ENCODE measurements at regions not wholly inside any gene's neighbourhood (a gene's known extent, or its start where the extent isn't known, plus 50 kb on each side); places are given as distances from the start of the nearest gene placed in this dataset.

DNA sequence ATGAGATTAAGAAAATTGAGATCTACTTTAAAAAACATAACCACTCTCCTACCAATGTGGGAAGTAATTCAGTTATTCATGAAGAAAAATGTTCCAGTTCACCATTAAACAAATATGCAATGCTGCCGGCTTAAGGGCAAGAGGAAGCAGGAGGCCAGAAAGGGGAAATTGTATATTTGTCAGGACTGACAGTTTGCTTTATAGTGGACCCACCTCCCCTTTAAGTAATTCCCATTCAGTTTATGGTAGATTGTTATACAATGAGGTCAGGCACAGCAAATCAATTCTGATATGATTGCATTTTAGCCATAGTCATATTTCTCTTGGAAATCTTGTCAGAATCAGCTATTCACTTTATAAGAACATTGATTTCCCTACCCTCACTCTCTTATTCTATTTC, 547.8 kb downstream of the FRK start:
- no peak for TF ChIP-seq POU2F2 (IDR thresholded peaks at IDR 0.05; ENCODE audit: borderline replicate concordance, low read depth, low read length)
- TF ChIP-seq, protein P1, sequence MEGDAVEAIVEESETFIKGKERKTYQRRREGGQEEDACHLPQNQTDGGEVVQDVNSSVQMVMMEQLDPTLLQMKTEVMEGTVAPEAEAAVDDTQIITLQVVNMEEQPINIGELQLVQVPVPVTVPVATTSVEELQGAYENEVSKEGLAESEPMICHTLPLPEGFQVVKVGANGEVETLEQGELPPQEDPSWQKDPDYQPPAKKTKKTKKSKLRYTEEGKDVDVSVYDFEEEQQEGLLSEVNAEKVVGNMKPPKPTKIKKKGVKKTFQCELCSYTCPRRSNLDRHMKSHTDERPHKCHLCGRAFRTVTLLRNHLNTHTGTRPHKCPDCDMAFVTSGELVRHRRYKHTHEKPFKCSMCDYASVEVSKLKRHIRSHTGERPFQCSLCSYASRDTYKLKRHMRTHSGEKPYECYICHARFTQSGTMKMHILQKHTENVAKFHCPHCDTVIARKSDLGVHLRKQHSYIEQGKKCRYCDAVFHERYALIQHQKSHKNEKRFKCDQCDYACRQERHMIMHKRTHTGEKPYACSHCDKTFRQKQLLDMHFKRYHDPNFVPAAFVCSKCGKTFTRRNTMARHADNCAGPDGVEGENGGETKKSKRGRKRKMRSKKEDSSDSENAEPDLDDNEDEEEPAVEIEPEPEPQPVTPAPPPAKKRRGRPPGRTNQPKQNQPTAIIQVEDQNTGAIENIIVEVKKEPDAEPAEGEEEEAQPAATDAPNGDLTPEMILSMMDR (IDR thresholded peaks at IDR 0.05 in 2 of 3, conservative IDR thresholded peaks at IDR 0.05 in 1 of 3; ENCODE audit: control insufficient read depth in 2 of 3, extremely low read depth in 1 of 3, insufficient read depth in 1 of 3, low read depth in 3 of 3, low read length in 3 of 3), result no peak
- no peak for TF ChIP-seq FOXK2 (IDR thresholded peaks at IDR 0.05)
- TF ChIP-seq ASH2L (IDR thresholded peaks at IDR 0.05; ENCODE audit: borderline replicate concordance, low read depth), result no peak
- TF ChIP-seq CEBPB (IDR thresholded peaks at IDR 0.05; ENCODE audit: borderline replicate concordance in 1 of 2, low read depth in 2 of 2, low read length in 2 of 2), result no peak
- TF ChIP-seq, protein P2, sequence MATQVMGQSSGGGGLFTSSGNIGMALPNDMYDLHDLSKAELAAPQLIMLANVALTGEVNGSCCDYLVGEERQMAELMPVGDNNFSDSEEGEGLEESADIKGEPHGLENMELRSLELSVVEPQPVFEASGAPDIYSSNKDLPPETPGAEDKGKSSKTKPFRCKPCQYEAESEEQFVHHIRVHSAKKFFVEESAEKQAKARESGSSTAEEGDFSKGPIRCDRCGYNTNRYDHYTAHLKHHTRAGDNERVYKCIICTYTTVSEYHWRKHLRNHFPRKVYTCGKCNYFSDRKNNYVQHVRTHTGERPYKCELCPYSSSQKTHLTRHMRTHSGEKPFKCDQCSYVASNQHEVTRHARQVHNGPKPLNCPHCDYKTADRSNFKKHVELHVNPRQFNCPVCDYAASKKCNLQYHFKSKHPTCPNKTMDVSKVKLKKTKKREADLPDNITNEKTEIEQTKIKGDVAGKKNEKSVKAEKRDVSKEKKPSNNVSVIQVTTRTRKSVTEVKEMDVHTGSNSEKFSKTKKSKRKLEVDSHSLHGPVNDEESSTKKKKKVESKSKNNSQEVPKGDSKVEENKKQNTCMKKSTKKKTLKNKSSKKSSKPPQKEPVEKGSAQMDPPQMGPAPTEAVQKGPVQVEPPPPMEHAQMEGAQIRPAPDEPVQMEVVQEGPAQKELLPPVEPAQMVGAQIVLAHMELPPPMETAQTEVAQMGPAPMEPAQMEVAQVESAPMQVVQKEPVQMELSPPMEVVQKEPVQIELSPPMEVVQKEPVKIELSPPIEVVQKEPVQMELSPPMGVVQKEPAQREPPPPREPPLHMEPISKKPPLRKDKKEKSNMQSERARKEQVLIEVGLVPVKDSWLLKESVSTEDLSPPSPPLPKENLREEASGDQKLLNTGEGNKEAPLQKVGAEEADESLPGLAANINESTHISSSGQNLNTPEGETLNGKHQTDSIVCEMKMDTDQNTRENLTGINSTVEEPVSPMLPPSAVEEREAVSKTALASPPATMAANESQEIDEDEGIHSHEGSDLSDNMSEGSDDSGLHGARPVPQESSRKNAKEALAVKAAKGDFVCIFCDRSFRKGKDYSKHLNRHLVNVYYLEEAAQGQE (IDR thresholded peaks at IDR 0.05; ENCODE audit: low read depth, low read length), result no peak
- TF ChIP-seq, protein P3, sequence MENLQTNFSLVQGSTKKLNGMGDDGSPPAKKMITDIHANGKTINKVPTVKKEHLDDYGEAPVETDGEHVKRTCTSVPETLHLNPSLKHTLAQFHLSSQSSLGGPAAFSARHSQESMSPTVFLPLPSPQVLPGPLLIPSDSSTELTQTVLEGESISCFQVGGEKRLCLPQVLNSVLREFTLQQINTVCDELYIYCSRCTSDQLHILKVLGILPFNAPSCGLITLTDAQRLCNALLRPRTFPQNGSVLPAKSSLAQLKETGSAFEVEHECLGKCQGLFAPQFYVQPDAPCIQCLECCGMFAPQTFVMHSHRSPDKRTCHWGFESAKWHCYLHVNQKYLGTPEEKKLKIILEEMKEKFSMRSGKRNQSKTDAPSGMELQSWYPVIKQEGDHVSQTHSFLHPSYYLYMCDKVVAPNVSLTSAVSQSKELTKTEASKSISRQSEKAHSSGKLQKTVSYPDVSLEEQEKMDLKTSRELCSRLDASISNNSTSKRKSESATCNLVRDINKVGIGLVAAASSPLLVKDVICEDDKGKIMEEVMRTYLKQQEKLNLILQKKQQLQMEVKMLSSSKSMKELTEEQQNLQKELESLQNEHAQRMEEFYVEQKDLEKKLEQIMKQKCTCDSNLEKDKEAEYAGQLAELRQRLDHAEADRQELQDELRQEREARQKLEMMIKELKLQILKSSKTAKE (IDR thresholded peaks at IDR 0.05; ENCODE audit: low read depth, poor library complexity, severe bottlenecking), result no peak
- TF ChIP-seq, protein P4, sequence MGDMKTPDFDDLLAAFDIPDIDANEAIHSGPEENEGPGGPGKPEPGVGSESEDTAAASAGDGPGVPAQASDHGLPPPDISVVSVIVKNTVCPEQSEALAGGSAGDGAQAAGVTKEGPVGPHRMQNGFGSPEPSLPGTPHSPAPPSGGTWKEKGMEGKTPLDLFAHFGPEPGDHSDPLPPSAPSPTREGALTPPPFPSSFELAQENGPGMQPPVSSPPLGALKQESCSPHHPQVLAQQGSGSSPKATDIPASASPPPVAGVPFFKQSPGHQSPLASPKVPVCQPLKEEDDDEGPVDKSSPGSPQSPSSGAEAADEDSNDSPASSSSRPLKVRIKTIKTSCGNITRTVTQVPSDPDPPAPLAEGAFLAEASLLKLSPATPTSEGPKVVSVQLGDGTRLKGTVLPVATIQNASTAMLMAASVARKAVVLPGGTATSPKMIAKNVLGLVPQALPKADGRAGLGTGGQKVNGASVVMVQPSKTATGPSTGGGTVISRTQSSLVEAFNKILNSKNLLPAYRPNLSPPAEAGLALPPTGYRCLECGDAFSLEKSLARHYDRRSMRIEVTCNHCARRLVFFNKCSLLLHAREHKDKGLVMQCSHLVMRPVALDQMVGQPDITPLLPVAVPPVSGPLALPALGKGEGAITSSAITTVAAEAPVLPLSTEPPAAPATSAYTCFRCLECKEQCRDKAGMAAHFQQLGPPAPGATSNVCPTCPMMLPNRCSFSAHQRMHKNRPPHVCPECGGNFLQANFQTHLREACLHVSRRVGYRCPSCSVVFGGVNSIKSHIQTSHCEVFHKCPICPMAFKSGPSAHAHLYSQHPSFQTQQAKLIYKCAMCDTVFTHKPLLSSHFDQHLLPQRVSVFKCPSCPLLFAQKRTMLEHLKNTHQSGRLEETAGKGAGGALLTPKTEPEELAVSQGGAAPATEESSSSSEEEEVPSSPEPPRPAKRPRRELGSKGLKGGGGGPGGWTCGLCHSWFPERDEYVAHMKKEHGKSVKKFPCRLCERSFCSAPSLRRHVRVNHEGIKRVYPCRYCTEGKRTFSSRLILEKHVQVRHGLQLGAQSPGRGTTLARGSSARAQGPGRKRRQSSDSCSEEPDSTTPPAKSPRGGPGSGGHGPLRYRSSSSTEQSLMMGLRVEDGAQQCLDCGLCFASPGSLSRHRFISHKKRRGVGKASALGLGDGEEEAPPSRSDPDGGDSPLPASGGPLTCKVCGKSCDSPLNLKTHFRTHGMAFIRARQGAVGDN (IDR thresholded peaks at IDR 0.05), result no peak
- TF ChIP-seq, protein P5, sequence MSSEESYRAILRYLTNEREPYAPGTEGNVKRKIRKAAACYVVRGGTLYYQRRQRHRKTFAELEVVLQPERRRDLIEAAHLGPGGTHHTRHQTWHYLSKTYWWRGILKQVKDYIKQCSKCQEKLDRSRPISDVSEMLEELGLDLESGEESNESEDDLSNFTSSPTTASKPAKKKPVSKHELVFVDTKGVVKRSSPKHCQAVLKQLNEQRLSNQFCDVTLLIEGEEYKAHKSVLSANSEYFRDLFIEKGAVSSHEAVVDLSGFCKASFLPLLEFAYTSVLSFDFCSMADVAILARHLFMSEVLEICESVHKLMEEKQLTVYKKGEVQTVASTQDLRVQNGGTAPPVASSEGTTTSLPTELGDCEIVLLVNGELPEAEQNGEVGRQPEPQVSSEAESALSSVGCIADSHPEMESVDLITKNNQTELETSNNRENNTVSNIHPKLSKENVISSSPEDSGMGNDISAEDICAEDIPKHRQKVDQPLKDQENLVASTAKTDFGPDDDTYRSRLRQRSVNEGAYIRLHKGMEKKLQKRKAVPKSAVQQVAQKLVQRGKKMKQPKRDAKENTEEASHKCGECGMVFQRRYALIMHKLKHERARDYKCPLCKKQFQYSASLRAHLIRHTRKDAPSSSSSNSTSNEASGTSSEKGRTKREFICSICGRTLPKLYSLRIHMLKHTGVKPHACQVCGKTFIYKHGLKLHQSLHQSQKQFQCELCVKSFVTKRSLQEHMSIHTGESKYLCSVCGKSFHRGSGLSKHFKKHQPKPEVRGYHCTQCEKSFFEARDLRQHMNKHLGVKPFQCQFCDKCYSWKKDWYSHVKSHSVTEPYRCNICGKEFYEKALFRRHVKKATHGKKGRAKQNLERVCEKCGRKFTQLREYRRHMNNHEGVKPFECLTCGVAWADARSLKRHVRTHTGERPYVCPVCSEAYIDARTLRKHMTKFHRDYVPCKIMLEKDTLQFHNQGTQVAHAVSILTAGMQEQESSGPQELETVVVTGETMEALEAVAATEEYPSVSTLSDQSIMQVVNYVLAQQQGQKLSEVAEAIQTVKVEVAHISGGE (CRISPR knock-in tag; IDR thresholded peaks at IDR 0.05), result no peak
- no peak for TF ChIP-seq RCOR1 (conservative IDR thresholded peaks at IDR 0.05; ENCODE audit: low read depth, low read length)
